Neural crest cell (in vitro differentiated cells): ENCODE measurements at regions not wholly inside any gene's neighbourhood (a gene's known extent, or its start where the extent isn't known, plus 50 kb on each side); places are given as distances from the start of the nearest gene placed in this dataset.

Experiments
- DNase-seq: peaks from one replicate; pipeline ENCODE4 v3.0.0; 2021; ENCODE audit warnings: low read depth, mixed read lengths, low spot score
- H3K27ac Mint-ChIP-seq: one replicate; pipeline ENCODE4 v1.8.0; 2021; ENCODE audit warnings: mild to moderate bottlenecking, mixed read lengths; ENCODE audit not compliant: unreplicated experiment
- H3K27me3 Mint-ChIP-seq: 2 replicates; pipeline ENCODE4 v1.8.0; 2021; ENCODE audit warnings: low read depth, mild to moderate bottlenecking, mixed read lengths
- H3K36me3 Mint-ChIP-seq: 2 replicates; pipeline ENCODE4 v1.8.0; 2021; ENCODE audit warnings: low read depth, mild to moderate bottlenecking, mixed read lengths
- H3K4me1 Mint-ChIP-seq: 2 replicates; pipeline ENCODE4 v1.8.0; 2021; ENCODE audit warnings: mixed read lengths
- H3K4me3 Mint-ChIP-seq: one replicate; pipeline ENCODE4 v1.8.0; 2021; ENCODE audit warnings: mild to moderate bottlenecking, mixed read lengths
- H3K9me3 Mint-ChIP-seq: 2 replicates; pipeline ENCODE4 v1.8.0; 2021; ENCODE audit warnings: mixed read lengths
- CTCF ChIP-seq: fragments of 200-600 bp; sonication (generic); conservative IDR thresholded peaks from 2 replicates; pipeline ENCODE4 v1.5.0; 2021; ENCODE audit warnings: antibody characterized with exemption, mild to moderate bottlenecking

- H3K27ac Mint-ChIP-seq: no peak overlapping the region
- H3K4me3 Mint-ChIP-seq: no peak overlapping the region
- peaks cover 7% of the 10 kb centered on the region for H3K4me1 Mint-ChIP-seq
- no peaks in the 10 kb centered on the region for H3K36me3 Mint-ChIP-seq
- TF ChIP-seq CTCF: no peak
- H3K9me3 Mint-ChIP-seq: no peaks in the 10 kb centered on the region
- no peaks in the 10 kb centered on the region for H3K27me3 Mint-ChIP-seq
- DNase-seq: no peak
These were observed 102.5 kb upstream of the SPACA1 start for GRCh38 chr6:87945181-87945580.

- H3K27me3 Mint-ChIP-seq: no peaks in the 10 kb centered on the region
- H3K36me3 Mint-ChIP-seq: no peaks in the 10 kb centered on the region
- peaks cover 7% of the 10 kb centered on the region for H3K4me1 Mint-ChIP-seq
- no peak for DNase-seq
- no peak overlapping the region for H3K4me3 Mint-ChIP-seq
- no peak overlapping the region for H3K27ac Mint-ChIP-seq
- no peak for TF ChIP-seq CTCF
- H3K9me3 Mint-ChIP-seq: no peaks in the 10 kb centered on the region
These were observed 103.1 kb upstream of the SPACA1 start for GRCh38 chr6:87944541-87944954.

- H3K4me3 Mint-ChIP-seq: no peak overlapping the region
- H3K27ac Mint-ChIP-seq: peak overlapping the region; percentile 7
- H3K4me1 Mint-ChIP-seq: peaks cover 7% of the 10 kb centered on the region
- DNase-seq: no peak
- TF ChIP-seq CTCF: no peak
- H3K36me3 Mint-ChIP-seq: no peaks in the 10 kb centered on the region
- H3K9me3 Mint-ChIP-seq: no peaks in the 10 kb centered on the region
- no peaks in the 10 kb centered on the region for H3K27me3 Mint-ChIP-seq
These were observed 104.5 kb upstream of the SPACA1 start for GRCh38 chr6:87943191-87943590.

- no peak for TF ChIP-seq CTCF
- Mint-ChIP-seq H3K27me3 (no peaks in the 10 kb centered on the region), H3K36me3 (no peaks in the 10 kb centered on the region), H3K9me3 (no peaks in the 10 kb centered on the region), H3K4me1 (peaks cover 7% of the 10 kb centered on the region), H3K27ac (no peak overlapping the region), H3K4me3 (no peak overlapping the region)
- DNase-seq: no peak
These were observed 105.9 kb upstream of the SPACA1 start for GRCh38 chr6:87941556-87942358.

- no peaks in the 10 kb centered on the region for H3K36me3 Mint-ChIP-seq
- H3K27me3 Mint-ChIP-seq: no peaks in the 10 kb centered on the region
- H3K9me3 Mint-ChIP-seq: no peaks in the 10 kb centered on the region
- H3K4me1 Mint-ChIP-seq: peaks cover 7% of the 10 kb centered on the region
- DNase-seq: no peak
- H3K4me3 Mint-ChIP-seq: no peak overlapping the region
- H3K27ac Mint-ChIP-seq: no peak overlapping the region
- TF ChIP-seq CTCF: no peak
These were observed 107.9 kb upstream of the SPACA1 start for GRCh38 chr6:87939776-87940175.
